Caco-2 (cell line): ENCODE measurements at regions not wholly inside any gene's neighbourhood (a gene's known extent, or its start where the extent isn't known, plus 50 kb on each side); places are given as distances from the start of the nearest gene placed in this dataset.

ENCODE experiments used
- BruUV-seq: library from RNA; stranded (reverse); fragments of 400-500 nt; replicated peaks from 2 replicates; lab custom pipeline; 2021; lab: Mats Ljungman, UMichigan
- CTCF ChIA-PET: fragments of 300-600 bp; sonication (Branson Sonifier 250); formaldehyde crosslinking; loops from one replicate; lab custom pipeline; 2022; ENCODE audit warnings: antibody characterized with exemption; lab: Charles Lee
- POLR2A ChIA-PET: fragments of 300-600 bp; sonication (Branson Sonifier 250); formaldehyde crosslinking; loops from one replicate; lab custom pipeline; 2022; ENCODE audit warnings: antibody characterized with exemption; lab: Charles Lee
- DNase-seq, 2 experiments: peaks; one replicate each; pipeline versions ENCODE4 v3.0.0 to v3.0.0-alpha.2; 2020 to 2022
- H3K27me3 ChIP-seq: replicated peaks from 2 replicates; pipeline ENCODE4 v1.6.0; 2011; ENCODE audit warnings: low read length; ENCODE audit not compliant: control insufficient read depth, insufficient read depth
- H3K36me3 ChIP-seq: 2 replicates; pipeline ENCODE4 v1.5.1; 2011; ENCODE audit warnings: low read length; ENCODE audit not compliant: control insufficient read depth, insufficient read depth
- H3K4me1 ChIP-seq: fragments of 250-450 bp; sonication (Bioruptor Pico); 2 replicates; pipeline ENCODE4 v1.5.1; 2020; ENCODE audit warnings: mild to moderate bottlenecking
- H3K4me3 ChIP-seq: 2 replicates; pipeline ENCODE4 v1.5.1; 2011; ENCODE audit warnings: low read depth, mild to moderate bottlenecking, control low read depth, low read length
- H3K9me3 ChIP-seq: fragments of 250-450 bp; sonication (Bioruptor Pico); 2 replicates; pipeline ENCODE4 v1.5.1; 2020; ENCODE audit warnings: mild to moderate bottlenecking, moderate library complexity
- H3K27ac Mint-ChIP-seq: one replicate; pipeline ENCODE4 v1.8.0; 2022; ENCODE audit warnings: mixed read lengths; ENCODE audit not compliant: unreplicated experiment
- H3K27me3 Mint-ChIP-seq: one replicate; pipeline ENCODE4 v1.8.0; 2022; ENCODE audit warnings: mixed read lengths; ENCODE audit not compliant: insufficient read depth, unreplicated experiment
- H3K36me3 Mint-ChIP-seq: one replicate; pipeline ENCODE4 v1.8.0; 2022; ENCODE audit warnings: mild to moderate bottlenecking, mixed read lengths; ENCODE audit not compliant: insufficient read depth, unreplicated experiment
- H3K4me1 Mint-ChIP-seq: one replicate; pipeline ENCODE4 v1.8.0; 2022; ENCODE audit warnings: low read depth, mixed read lengths; ENCODE audit not compliant: unreplicated experiment
- H3K4me3 Mint-ChIP-seq: one replicate; pipeline ENCODE4 v1.8.0; 2022; ENCODE audit warnings: mild to moderate bottlenecking, moderate library complexity, mixed read lengths; ENCODE audit not compliant: unreplicated experiment
- H3K9me3 Mint-ChIP-seq: one replicate; pipeline ENCODE4 v1.8.0; 2022; ENCODE audit warnings: mixed read lengths; ENCODE audit not compliant: unreplicated experiment
- intact Hi-C: fragments of 100-400 bp; cut with micrococcal nuclease; formaldehyde crosslinking; loops from one replicate; pipeline ENCODE4 v1.10.0; 2022; ENCODE audit not compliant: unreplicated experiment
- TF ChIP-seq, protein P1 (sequence below), 2 experiments: fragments of 200-600 bp in 1 of 2; IDR thresholded peaks; 1 replicate in 1 of 2; 2 replicates in 1 of 2; pipeline versions ENCODE4 v1.5.1 to v1.8.0; 2011 to 2022; ENCODE audit warnings: antibody characterized with exemption in 1 of 2, control low read depth in 1 of 2, inconsistent platforms in 1 of 2, low read depth in 1 of 2, low read length in 1 of 2, mild to moderate bottlenecking in 1 of 2, moderate library complexity in 1 of 2; ENCODE audit not compliant: insufficient read depth in 1 of 2, severe bottlenecking in 1 of 2, unreplicated experiment in 1 of 2

DNA sequence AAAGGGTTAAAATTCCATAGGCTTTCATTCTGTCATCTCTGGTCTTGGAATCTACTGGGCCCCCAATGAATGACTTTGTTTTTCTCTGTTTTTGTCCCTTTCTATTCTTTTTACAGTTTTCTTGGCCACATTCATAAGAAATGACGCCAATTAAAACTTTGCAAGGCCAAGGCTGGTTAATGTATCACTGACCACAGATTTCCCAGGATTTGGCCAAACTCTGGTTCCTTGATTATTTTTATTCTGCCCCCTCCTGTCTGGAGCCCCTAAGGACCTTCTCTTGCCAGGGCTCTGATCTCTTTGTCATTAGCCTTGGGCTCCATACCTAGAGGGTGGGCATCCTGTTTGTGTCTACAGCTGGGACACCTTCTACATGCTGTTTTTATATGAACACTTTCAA, 388.9 kb upstream of the PAPPA start:
- POLR2A ChIA-PET, result no interaction called here
- Histone ChIP-seq H3K4me1 (no peaks in the 10 kb centered on the region), H3K36me3 (no peaks in the 10 kb centered on the region), H3K9me3 (no peaks in the 10 kb centered on the region), H3K27me3 (no peaks in the 10 kb centered on the region), H3K4me3 (no peak overlapping the region)
- no peak overlapping the region for H3K27ac Mint-ChIP-seq
- CTCF ChIA-PET, result no interaction called here
- H3K4me1 Mint-ChIP-seq, result no peaks in the 10 kb centered on the region
- DNase-seq, result no peak
- H3K27me3 Mint-ChIP-seq, result peaks cover 2% of the 10 kb centered on the region
- no peaks in the 10 kb centered on the region for H3K36me3 Mint-ChIP-seq
- H3K4me3 Mint-ChIP-seq, result no peak overlapping the region
- no TSS peak for BruUV-seq
- TF ChIP-seq, protein P1, sequence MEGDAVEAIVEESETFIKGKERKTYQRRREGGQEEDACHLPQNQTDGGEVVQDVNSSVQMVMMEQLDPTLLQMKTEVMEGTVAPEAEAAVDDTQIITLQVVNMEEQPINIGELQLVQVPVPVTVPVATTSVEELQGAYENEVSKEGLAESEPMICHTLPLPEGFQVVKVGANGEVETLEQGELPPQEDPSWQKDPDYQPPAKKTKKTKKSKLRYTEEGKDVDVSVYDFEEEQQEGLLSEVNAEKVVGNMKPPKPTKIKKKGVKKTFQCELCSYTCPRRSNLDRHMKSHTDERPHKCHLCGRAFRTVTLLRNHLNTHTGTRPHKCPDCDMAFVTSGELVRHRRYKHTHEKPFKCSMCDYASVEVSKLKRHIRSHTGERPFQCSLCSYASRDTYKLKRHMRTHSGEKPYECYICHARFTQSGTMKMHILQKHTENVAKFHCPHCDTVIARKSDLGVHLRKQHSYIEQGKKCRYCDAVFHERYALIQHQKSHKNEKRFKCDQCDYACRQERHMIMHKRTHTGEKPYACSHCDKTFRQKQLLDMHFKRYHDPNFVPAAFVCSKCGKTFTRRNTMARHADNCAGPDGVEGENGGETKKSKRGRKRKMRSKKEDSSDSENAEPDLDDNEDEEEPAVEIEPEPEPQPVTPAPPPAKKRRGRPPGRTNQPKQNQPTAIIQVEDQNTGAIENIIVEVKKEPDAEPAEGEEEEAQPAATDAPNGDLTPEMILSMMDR (IDR thresholded peaks at IDR 0.05; ENCODE audit: insufficient read depth in 1 of 2, low read depth in 1 of 2, low read length in 1 of 2, severe bottlenecking in 1 of 2, unreplicated experiment in 1 of 2), result no peak
- intact Hi-C loops, result no loop called here
- no peaks in the 10 kb centered on the region for H3K9me3 Mint-ChIP-seq

DNA sequence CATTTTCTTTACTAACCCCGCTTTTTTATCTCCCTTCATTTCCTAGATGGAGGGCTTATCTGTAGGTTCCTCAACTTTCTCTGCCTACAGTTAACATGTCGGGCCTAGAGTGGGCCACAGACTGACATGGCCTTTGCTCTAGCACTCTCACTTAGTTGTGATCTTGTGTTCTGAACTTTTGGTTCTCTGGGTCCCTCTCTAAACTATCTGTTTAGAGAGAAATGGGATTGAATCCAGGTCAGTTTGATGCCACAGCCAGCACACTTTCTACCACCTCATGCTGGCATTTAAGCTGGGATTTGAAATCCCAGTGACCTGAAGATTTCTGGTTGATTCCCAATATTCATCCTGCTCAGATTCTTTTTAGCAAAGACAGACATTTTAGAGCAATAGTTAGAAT, 388.5 kb upstream of the PAPPA start:
- DNase-seq, result no peak
- Histone ChIP-seq H3K4me3 (no peak overlapping the region), H3K27me3 (no peaks in the 10 kb centered on the region), H3K36me3 (no peaks in the 10 kb centered on the region), H3K9me3 (no peaks in the 10 kb centered on the region), H3K4me1 (no peaks in the 10 kb centered on the region)
- Mint-ChIP-seq H3K36me3 (no peaks in the 10 kb centered on the region), H3K27me3 (peaks cover 2% of the 10 kb centered on the region), H3K4me3 (no peak overlapping the region), H3K4me1 (no peaks in the 10 kb centered on the region), H3K27ac (no peak overlapping the region), H3K9me3 (no peaks in the 10 kb centered on the region)
- POLR2A ChIA-PET, result no interaction called here
- BruUV-seq, result no TSS peak
- CTCF ChIA-PET, result no interaction called here
- TF ChIP-seq, protein P1 (IDR thresholded peaks at IDR 0.05; ENCODE audit: insufficient read depth in 1 of 2, low read depth in 1 of 2, low read length in 1 of 2, severe bottlenecking in 1 of 2, unreplicated experiment in 1 of 2), result no peak
- intact Hi-C loops, result no loop called here

DNA sequence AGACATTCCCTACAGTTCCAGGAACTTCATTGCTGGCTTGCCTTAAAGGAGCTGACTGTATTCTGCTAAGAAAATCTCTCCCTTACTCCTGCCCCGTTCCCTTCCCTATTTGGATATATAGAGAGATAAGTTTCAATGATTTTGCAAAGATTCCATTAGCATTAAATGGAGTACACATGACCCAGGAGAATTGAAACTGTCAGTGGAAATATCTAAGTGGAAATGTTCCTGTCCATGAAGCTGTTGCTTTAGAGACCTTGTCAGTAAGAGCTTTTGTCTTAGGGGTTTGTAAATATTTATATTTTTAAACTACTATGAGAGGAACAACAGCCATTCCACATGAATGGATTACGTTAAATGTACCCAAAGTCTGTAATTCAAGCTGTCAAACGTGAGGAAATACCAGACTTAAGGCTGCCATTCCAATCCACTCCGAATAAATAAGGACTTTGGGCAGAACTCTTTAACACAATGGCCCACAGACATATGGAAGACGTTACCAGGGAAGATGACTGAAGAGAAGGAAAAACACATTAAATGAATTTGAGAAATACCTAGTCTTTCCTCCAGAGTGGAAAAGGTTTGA, 387.1 kb upstream of the PAPPA start:
- Histone ChIP-seq H3K36me3 (no peaks in the 10 kb centered on the region), H3K4me1 (no peaks in the 10 kb centered on the region), H3K27me3 (no peaks in the 10 kb centered on the region), H3K4me3 (no peak overlapping the region), H3K9me3 (no peaks in the 10 kb centered on the region)
- no peak for DNase-seq
- H3K4me1 Mint-ChIP-seq, result no peaks in the 10 kb centered on the region
- ChIA-PET POLR2A (no interaction called here), CTCF (no interaction called here)
- H3K9me3 Mint-ChIP-seq, result no peaks in the 10 kb centered on the region
- H3K27ac Mint-ChIP-seq, result no peak overlapping the region
- H3K27me3 Mint-ChIP-seq, result peaks cover 2% of the 10 kb centered on the region
- intact Hi-C loops, result no loop called here
- no TSS peak for BruUV-seq
- TF ChIP-seq, protein P1 (IDR thresholded peaks at IDR 0.05; ENCODE audit: insufficient read depth in 1 of 2, low read depth in 1 of 2, low read length in 1 of 2, severe bottlenecking in 1 of 2, unreplicated experiment in 1 of 2), result no peak
- no peak overlapping the region for H3K4me3 Mint-ChIP-seq
- no peaks in the 10 kb centered on the region for H3K36me3 Mint-ChIP-seq
